ENCODE measurements at regions not wholly inside any gene's neighbourhood (a gene's known extent, or its start where the extent isn't known, plus 50 kb on each side); places are given as distances from the start of the nearest gene placed in this dataset.
"Not testable (repeated sequence)": the region's sequence is repeated elsewhere in the genome, so short reads cannot be mapped to it uniquely, and the experiment has no call there.

DNA sequence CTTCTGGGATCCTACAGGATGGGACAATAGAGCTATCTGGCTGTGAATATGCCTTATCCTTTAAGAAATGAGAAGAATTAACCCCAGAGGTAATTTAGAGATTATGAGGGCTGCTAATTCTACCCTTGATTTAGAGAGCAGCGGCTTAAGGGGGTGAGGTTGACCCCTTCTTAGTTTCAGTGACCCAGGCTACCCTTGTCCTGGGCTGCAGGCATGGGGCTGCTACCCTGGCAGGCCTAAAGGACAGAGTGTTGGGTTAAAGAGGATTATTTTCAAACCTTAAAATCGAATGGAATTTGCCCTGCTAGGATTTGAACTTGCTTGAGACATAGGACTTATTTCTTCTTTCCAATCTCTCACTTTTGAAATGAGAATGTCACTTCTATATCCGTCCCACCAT lies 1343.4 kb downstream of the HACE1 start:
- no peaks in the 10 kb centered on the region for H3K9me3 ChIP-seq (ENCODE audit: control insufficient read depth, insufficient read depth, low read depth, low read length)
- H3K4me3 ChIP-seq (ENCODE audit: low read depth, low read length) = no peak overlapping the region
- no peaks in the 10 kb centered on the region for H3K27me3 ChIP-seq (ENCODE audit: control insufficient read depth, insufficient read depth, low read length)
- no peak overlapping the region for H3K9ac ChIP-seq (ENCODE audit: low read length)
- H3K36me3 ChIP-seq (ENCODE audit: control insufficient read depth, insufficient read depth, low read length) = no peaks in the 10 kb centered on the region
- H3K4me1 ChIP-seq (ENCODE audit: control insufficient read depth, insufficient read depth, low read length) = no peaks in the 10 kb centered on the region
- no peak overlapping the region for H3K27ac ChIP-seq (ENCODE audit: low read depth, low read length)

DNA sequence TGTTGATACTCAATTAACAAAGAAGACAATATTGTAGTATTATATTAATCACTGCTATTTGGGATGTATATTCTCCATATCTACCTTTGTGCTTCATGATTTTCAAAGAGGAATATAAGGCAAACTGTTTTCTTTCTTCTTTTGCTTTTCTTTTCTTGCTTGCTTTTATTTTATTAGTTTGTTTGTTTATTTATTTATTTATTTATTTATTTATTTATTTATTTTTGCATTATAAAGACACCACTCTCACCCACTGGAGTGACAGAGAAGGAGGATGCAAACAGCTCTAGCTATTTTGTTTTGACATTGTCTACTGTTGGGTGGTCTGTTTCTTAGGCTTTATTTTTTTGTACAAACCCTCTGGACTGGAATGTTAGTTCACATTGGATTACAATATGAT lies 1352.7 kb downstream of the HACE1 start:
- no peaks in the 10 kb centered on the region for H3K27me3 ChIP-seq (ENCODE audit: control insufficient read depth, insufficient read depth, low read length)
- H3K9ac ChIP-seq (ENCODE audit: low read length) = no peak overlapping the region
- H3K9me3 ChIP-seq (ENCODE audit: control insufficient read depth, insufficient read depth, low read depth, low read length) = no peaks in the 10 kb centered on the region
- no peaks in the 10 kb centered on the region for H3K4me1 ChIP-seq (ENCODE audit: control insufficient read depth, insufficient read depth, low read length)
- H3K4me3 ChIP-seq (ENCODE audit: low read depth, low read length) = no peak overlapping the region
- no peak overlapping the region for H3K27ac ChIP-seq (ENCODE audit: low read depth, low read length)
- H3K36me3 ChIP-seq (ENCODE audit: control insufficient read depth, insufficient read depth, low read length) = no peaks in the 10 kb centered on the region

DNA sequence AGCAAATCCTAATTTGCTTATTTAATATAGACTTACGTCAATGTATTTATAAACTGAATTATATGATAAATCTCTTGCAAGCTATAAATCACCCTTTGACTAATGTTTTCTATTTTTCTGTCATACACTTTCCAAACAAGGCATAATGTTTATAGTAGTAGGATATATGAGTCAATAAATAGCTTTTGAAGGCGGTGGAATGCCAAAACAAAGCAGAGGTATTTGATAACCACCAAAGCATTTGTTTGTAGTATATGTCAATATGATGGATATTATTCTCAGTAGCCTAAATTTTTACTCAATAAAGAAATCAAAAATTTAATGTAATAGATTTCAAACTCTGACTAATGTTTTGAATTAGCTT lies 1354.6 kb downstream of the HACE1 start:
- Histone ChIP-seq H3K4me1 (ENCODE audit: control insufficient read depth, insufficient read depth, low read length) (no peaks in the 10 kb centered on the region), H3K27me3 (ENCODE audit: control insufficient read depth, insufficient read depth, low read length) (no peaks in the 10 kb centered on the region), H3K9me3 (ENCODE audit: control insufficient read depth, insufficient read depth, low read depth, low read length) (no peaks in the 10 kb centered on the region), H3K27ac (ENCODE audit: low read depth, low read length) (no peak overlapping the region), H3K9ac (ENCODE audit: low read length) (no peak overlapping the region), H3K4me3 (ENCODE audit: low read depth, low read length) (no peak overlapping the region), H3K36me3 (ENCODE audit: control insufficient read depth, insufficient read depth, low read length) (no peaks in the 10 kb centered on the region)

DNA sequence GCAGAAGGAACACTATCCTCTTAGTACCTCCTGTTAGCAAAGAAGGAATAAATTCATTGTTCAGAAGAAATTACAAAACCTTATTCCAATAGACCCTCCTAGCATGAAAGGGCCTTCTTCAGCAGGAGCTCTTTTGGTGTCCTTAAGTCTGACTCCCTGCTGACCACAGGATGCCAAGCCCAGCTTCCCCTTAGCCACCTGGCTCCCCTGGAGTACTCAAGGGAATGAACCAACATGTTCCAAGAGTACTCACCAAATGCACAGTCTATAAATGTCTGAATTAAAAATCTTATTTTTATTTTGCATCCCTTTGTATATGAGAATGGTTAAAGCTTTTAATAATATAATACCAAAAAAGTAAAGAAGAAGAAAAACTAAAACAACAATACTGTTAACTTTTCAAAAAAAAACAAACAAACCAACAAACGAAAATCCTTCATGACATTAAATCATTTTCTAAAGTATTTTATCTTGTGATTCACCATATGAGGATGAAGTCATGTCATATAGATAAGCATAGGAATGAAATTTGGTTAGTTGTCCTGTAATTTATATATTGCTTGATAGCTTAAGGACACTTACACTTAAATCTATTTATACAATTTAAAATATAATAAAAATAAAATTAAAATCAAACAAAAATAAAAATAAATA lies 1355.1 kb downstream of the HACE1 start:
- Histone ChIP-seq H3K4me3 (ENCODE audit: low read depth, low read length) (no peak overlapping the region), H3K9me3 (ENCODE audit: control insufficient read depth, insufficient read depth, low read depth, low read length) (no peaks in the 10 kb centered on the region), H3K9ac (ENCODE audit: low read length) (no peak overlapping the region), H3K27me3 (ENCODE audit: control insufficient read depth, insufficient read depth, low read length) (no peaks in the 10 kb centered on the region), H3K4me1 (ENCODE audit: control insufficient read depth, insufficient read depth, low read length) (no peaks in the 10 kb centered on the region), H3K27ac (ENCODE audit: low read depth, low read length) (no peak overlapping the region), H3K36me3 (ENCODE audit: control insufficient read depth, insufficient read depth, low read length) (no peaks in the 10 kb centered on the region)

DNA sequence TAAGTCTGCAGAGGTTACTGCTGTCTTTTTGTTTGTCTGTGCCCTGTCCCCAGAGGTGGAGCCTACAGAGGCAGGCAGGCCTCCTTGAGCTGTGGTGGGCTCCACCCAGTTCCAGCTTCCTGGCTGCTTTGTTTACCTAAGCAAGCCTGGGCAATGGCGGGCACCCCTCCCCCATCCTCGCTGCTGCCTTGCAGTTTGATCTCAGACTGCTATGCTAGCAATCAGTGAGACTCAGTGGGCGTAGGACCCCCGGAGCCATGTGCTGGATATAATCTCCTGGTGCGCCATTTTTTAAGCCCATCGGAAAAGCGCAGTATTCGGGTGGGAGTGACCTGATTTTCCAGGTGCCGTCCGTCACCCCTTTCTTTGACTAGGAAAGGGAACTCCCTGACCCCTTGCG lies 1363.1 kb downstream of the HACE1 start:
- H3K4me3 ChIP-seq (ENCODE audit: low read depth, low read length); H3K36me3 ChIP-seq (ENCODE audit: control insufficient read depth, insufficient read depth, low read length); H3K9ac ChIP-seq (ENCODE audit: low read length); H3K27ac ChIP-seq (ENCODE audit: low read depth, low read length); H3K9me3 ChIP-seq (ENCODE audit: control insufficient read depth, insufficient read depth, low read depth, low read length); H3K4me1 ChIP-seq (ENCODE audit: control insufficient read depth, insufficient read depth, low read length); H3K27me3 ChIP-seq (ENCODE audit: control insufficient read depth, insufficient read depth, low read length): not testable (repeated sequence)

DNA sequence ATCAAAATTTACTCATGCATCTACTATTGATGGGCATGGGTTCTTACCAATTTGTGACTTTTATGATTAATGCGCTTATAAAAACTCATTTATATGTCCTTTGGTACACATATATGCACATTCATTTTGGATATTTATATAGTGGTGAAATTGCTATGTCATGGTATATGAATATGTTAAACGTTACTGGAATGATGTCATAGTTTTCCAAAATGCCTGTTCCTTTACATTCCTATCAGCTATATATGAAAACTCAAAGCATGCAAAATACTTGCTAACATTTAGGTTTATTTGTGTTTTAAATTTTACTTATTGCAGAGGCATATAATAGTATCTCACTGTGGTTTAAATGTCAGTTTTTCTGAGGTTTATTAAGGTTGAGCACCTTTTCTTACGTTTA lies 1403.1 kb downstream of the HACE1 start:
- Histone ChIP-seq H3K9ac (ENCODE audit: low read length) (no peak overlapping the region), H3K9me3 (ENCODE audit: control insufficient read depth, insufficient read depth, low read depth, low read length) (no peaks in the 10 kb centered on the region), H3K36me3 (ENCODE audit: control insufficient read depth, insufficient read depth, low read length) (no peaks in the 10 kb centered on the region), H3K27me3 (ENCODE audit: control insufficient read depth, insufficient read depth, low read length) (no peaks in the 10 kb centered on the region), H3K27ac (ENCODE audit: low read depth, low read length) (no peak overlapping the region), H3K4me3 (ENCODE audit: low read depth, low read length) (no peak overlapping the region), H3K4me1 (ENCODE audit: control insufficient read depth, insufficient read depth, low read length) (no peaks in the 10 kb centered on the region)

DNA sequence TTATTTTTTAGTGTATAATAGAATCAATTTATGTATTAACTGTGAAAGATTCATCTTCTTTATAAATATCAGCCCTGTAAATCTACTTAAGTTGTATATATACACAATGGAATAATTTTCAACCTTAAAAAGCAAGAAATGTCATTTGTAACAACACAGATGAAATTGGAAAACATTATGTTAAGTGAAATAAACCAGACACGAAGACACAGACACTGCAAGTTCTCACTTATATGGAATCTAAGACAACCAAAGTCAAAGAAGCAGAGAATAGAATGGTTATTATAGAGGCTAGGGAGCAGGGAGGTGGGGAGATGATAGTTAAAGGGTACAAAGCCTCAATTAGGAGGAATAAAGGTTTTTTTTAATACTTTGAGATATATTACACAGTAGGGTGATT lies 1404.4 kb downstream of the HACE1 start:
- H3K4me3 ChIP-seq (ENCODE audit: low read depth, low read length) = no peak overlapping the region
- no peaks in the 10 kb centered on the region for H3K9me3 ChIP-seq (ENCODE audit: control insufficient read depth, insufficient read depth, low read depth, low read length)
- no peak overlapping the region for H3K27ac ChIP-seq (ENCODE audit: low read depth, low read length)
- H3K27me3 ChIP-seq (ENCODE audit: control insufficient read depth, insufficient read depth, low read length) = no peaks in the 10 kb centered on the region
- no peaks in the 10 kb centered on the region for H3K36me3 ChIP-seq (ENCODE audit: control insufficient read depth, insufficient read depth, low read length)
- H3K9ac ChIP-seq (ENCODE audit: low read length) = no peak overlapping the region
- H3K4me1 ChIP-seq (ENCODE audit: control insufficient read depth, insufficient read depth, low read length) = no peaks in the 10 kb centered on the region

DNA sequence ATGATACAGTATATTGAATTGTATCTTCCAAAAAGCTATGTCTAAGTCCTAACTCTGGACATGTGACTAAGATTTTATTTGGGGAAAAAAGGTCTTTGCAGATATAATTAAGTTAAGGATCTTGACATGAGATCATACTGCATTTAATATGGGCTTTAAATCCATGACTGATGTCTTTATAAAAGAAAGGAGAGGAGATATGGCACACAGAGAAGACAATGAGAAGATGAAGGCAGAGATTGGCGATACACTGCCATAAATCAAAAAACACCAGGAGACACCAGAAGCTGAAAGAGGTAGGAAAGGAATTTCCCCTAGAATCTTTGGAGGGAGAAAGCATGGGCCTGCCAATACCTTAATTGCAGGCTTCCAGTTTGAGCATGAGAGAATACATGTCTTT lies 1450.2 kb downstream of the HACE1 start:
- no peak overlapping the region for H3K9ac ChIP-seq (ENCODE audit: low read length)
- no peaks in the 10 kb centered on the region for H3K27me3 ChIP-seq (ENCODE audit: control insufficient read depth, insufficient read depth, low read length)
- no peak overlapping the region for H3K27ac ChIP-seq (ENCODE audit: low read depth, low read length)
- no peaks in the 10 kb centered on the region for H3K9me3 ChIP-seq (ENCODE audit: control insufficient read depth, insufficient read depth, low read depth, low read length)
- H3K4me1 ChIP-seq (ENCODE audit: control insufficient read depth, insufficient read depth, low read length) = peaks cover 3% of the 10 kb centered on the region; the same call in 1 of the 2 replicates
- H3K36me3 ChIP-seq (ENCODE audit: control insufficient read depth, insufficient read depth, low read length) = no peaks in the 10 kb centered on the region
- no peak overlapping the region for H3K4me3 ChIP-seq (ENCODE audit: low read depth, low read length)

DNA sequence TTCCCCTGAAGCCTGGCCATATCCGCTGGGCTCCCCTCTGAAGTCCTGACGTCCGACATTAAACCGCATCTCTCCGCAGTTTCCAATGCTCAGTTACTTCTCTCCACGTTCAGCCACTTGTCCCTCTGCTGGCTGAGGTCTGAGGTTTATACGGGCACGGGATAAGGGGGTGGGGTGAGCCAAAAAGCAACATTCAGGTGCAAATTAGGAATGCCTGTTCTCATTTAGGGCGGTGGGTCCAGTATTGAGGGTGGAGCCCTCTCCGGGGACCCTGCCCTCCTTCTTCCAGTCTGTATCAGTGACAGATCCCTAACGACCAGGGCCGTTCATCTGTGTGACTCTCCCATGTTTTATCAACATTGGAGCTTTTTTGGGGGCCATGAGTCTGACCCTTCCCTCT lies 1454.4 kb downstream of the HACE1 start:
- Histone ChIP-seq H3K36me3 (ENCODE audit: control insufficient read depth, insufficient read depth, low read length) (no peaks in the 10 kb centered on the region), H3K27me3 (ENCODE audit: control insufficient read depth, insufficient read depth, low read length) (no peaks in the 10 kb centered on the region), H3K9ac (ENCODE audit: low read length) (no peak overlapping the region), H3K9me3 (ENCODE audit: control insufficient read depth, insufficient read depth, low read depth, low read length) (no peaks in the 10 kb centered on the region), H3K4me3 (ENCODE audit: low read depth, low read length) (peak overlapping the region; percentile 58), H3K27ac (ENCODE audit: low read depth, low read length) (no peak overlapping the region), H3K4me1 (ENCODE audit: control insufficient read depth, insufficient read depth, low read length) (peaks cover 3% of the 10 kb centered on the region; the same call in 1 of the 2 replicates)

DNA sequence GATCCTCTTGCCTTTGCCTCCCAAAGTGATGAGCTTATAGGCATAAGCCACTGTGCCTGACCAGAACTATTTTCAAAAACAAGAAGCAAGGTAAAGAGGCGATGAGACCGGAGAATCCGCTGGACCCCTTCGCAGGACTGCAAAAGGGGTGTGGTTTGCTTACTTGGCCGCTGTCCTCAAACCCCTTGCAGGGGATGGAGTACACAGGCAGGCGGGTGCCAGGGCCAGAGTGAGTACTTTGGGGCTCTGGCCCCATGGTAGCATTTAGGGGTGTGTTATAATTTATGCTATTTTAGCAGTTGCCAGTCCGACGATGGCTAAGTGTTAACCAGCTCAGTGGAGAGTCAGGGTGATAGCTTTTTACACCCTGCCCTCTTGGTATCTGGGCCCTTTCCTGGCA lies 1454.9 kb downstream of the HACE1 start:
- Histone ChIP-seq H3K4me3 (ENCODE audit: low read depth, low read length) (peak overlapping the region; percentile 58; the same call in 1 of the 2 replicates), H3K9me3 (ENCODE audit: control insufficient read depth, insufficient read depth, low read depth, low read length) (no peaks in the 10 kb centered on the region), H3K36me3 (ENCODE audit: control insufficient read depth, insufficient read depth, low read length) (no peaks in the 10 kb centered on the region), H3K27ac (ENCODE audit: low read depth, low read length) (no peak overlapping the region), H3K27me3 (ENCODE audit: control insufficient read depth, insufficient read depth, low read length) (no peaks in the 10 kb centered on the region), H3K4me1 (ENCODE audit: control insufficient read depth, insufficient read depth, low read length) (peaks cover 3% of the 10 kb centered on the region; the same call in 1 of the 2 replicates), H3K9ac (ENCODE audit: low read length) (no peak overlapping the region)

DNA sequence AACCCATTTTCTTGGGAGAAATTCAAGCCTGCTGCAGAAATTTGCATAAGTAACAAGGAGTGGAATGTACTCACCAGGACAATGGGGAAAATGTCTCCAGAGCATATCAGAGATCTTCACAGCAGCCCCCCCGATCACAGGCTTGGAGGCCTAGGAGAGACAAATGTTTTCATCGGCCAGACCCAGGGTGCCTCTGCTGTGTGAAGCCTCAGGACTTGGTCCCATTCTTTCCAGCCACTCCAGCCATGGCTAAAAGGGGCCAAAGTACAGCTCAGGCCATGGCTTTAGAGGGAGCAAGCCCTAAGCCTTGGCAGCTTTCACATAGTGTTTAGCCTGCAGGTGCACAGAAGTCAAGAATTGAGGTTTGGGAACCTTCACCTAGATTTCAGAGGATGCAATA lies 1463.0 kb downstream of the HACE1 start:
- Histone ChIP-seq H3K9me3 (ENCODE audit: control insufficient read depth, insufficient read depth, low read depth, low read length) (peaks cover 19% of the 10 kb centered on the region), H3K27me3 (ENCODE audit: control insufficient read depth, insufficient read depth, low read length) (no peaks in the 10 kb centered on the region), H3K4me3 (ENCODE audit: low read depth, low read length) (no peak overlapping the region), H3K9ac (ENCODE audit: low read length) (no peak overlapping the region), H3K4me1 (ENCODE audit: control insufficient read depth, insufficient read depth, low read length) (no peaks in the 10 kb centered on the region), H3K36me3 (ENCODE audit: control insufficient read depth, insufficient read depth, low read length) (no peaks in the 10 kb centered on the region), H3K27ac (ENCODE audit: low read depth, low read length) (no peak overlapping the region)

DNA sequence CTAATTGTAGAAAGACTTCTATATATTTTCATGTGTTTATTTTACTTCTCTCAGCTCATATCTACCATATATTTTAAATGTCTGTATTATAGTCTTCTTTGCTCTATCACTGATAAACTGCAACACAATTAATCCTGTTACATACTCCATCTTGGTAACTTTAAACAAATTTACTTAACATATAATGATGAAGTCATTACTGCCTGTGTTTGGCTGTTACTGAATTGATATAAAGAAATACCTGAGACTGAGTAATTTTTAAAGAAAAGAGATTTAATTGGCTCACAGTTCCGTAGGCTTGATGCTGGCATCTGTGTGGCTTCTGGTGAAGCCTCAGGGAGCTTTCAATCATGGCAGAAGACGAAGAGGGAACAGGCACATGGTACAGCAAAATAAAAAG lies 1480.4 kb downstream of the HACE1 start:
- Histone ChIP-seq H3K4me1 (ENCODE audit: control insufficient read depth, insufficient read depth, low read length) (no peaks in the 10 kb centered on the region), H3K27me3 (ENCODE audit: control insufficient read depth, insufficient read depth, low read length) (no peaks in the 10 kb centered on the region), H3K9me3 (ENCODE audit: control insufficient read depth, insufficient read depth, low read depth, low read length) (no peaks in the 10 kb centered on the region), H3K9ac (ENCODE audit: low read length) (no peak overlapping the region), H3K4me3 (ENCODE audit: low read depth, low read length) (no peak overlapping the region), H3K27ac (ENCODE audit: low read depth, low read length) (no peak overlapping the region), H3K36me3 (ENCODE audit: control insufficient read depth, insufficient read depth, low read length) (no peaks in the 10 kb centered on the region)

All from HUES6 (cell line).